Right lobe of liver (tissue), 6 donors: ENCODE measurements at regions not wholly inside any gene's neighbourhood (a gene's known extent, or its start where the extent isn't known, plus 50 kb on each side); places are given as distances from the start of the nearest gene placed in this dataset.

Experiments used
- ATAC-seq, 4 donors: fragments of 200-7000 bp; cut with Tn5 transposase; one replicate each; pipeline ENCODE4 v1.9.1; 2020; ENCODE audit warnings: mild to moderate bottlenecking in 4 of 4, moderate library complexity in 4 of 4
- DNase-seq, 3 donors: peaks; one replicate each; pipeline ENCODE4 v3.0.0-alpha.2; 2020
- H3K27ac ChIP-seq, 3 donors: fragments of 200-600 bp; one replicate each; pipeline ENCODE4 v1.8.0; 2022
- H3K27me3 ChIP-seq, 2 donors: fragments of 200-600 bp; one replicate each; pipeline ENCODE4 v1.8.0; 2022
- H3K36me3 ChIP-seq, 4 donors: fragments of 200-600 bp; sonication (generic) in 1 of 4; one replicate each; pipeline versions ENCODE4 v1.5.1 to v1.8.0; 2017 to 2022; ENCODE audit warnings: control low read depth in 1 of 4
- H3K4me1 ChIP-seq, 4 donors: fragments of 200-600 bp; sonication (generic) in 1 of 4; one replicate each; pipeline versions ENCODE4 v1.5.1 to v1.8.0; 2017 to 2022; ENCODE audit warnings: control low read depth in 1 of 4
- H3K4me3 ChIP-seq, 3 donors: fragments of 200-600 bp; one replicate each; pipeline ENCODE4 v1.8.0; 2022
- H3K9me3 ChIP-seq, 4 donors: fragments of 200-600 bp; sonication (generic) in 1 of 4; one replicate each; pipeline versions ENCODE4 v1.5.1 to v1.8.0; 2017 to 2022; ENCODE audit warnings: control low read depth in 1 of 4
- POLR2A ChIP-seq: fragments of 450-650 bp; IDR thresholded peaks from one replicate; pipeline ENCODE4 v1.6.1; 2017; ENCODE audit warnings: antibody characterized with exemption, mild to moderate bottlenecking
- WGBS: methylation state at CpG from one replicate; pipeline ENCODE4 v1.1.6; 2018; ENCODE audit warnings: low coverage, low lambda C conversion rate; ENCODE audit not compliant: insufficient coverage; ENCODE audit errors: missing lambda C conversion rate; 5-methylcytosine and 5-hydroxymethylcytosine counted together
- intact Hi-C, 2 donors: fragments of 100-400 bp; cut with DNase I; formaldehyde crosslinking; loops; one replicate each; pipeline versions ENCODE4 v1.11.2 to v1.14.1; 2022
- TF ChIP-seq, protein P1 (sequence below), 4 donors: fragments of 200-600 bp in 3 of 4; fragments of 450-650 bp in 1 of 4; IDR thresholded peaks; one replicate each; pipeline versions ENCODE4 v1.5.1 to v1.8.0; 2016 to 2022; ENCODE audit warnings: antibody characterized with exemption in 4 of 4, mild to moderate bottlenecking in 2 of 4
- donor health status: DM: no; HTN: yes; CAD: no.
- donor health status: DM: no; HTN: no; CAD: no.
- donor health status: DM: no; HTN: no; CAD: no.
- donor health status: DM: no; HTN: yes; CAD: no.
- donor health status: DM: no; HTN: yes; CAD: no.

DNA sequence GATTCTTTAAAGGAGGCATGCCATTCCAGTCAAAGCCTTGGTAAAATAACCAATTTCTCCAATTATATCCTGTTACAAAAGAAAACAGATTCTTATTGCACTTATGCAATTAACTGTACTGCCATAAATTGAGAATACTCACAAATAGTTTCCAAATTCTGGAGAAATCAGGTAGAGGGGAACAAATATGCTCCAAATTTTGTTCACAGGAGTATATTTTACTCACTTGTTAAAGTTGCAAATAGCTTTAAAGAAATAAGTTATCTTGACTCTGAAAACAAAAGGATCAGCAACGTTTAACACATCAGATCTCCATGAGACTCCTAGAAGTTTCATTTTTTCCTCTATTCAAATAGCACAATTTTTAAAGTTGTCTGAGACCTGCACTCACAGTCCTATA, 712.1 kb upstream of the ARRDC4 start:
- WGBS: 59% methylated on average over 1 of the region's 1 CpG
- DNase-seq: no peak
- Histone ChIP-seq H3K27ac (no peak overlapping the region), H3K36me3 (no peaks in the 10 kb centered on the region), H3K27me3 (no peaks in the 10 kb centered on the region), H3K4me3 (no peak overlapping the region), H3K9me3 (no peaks in the 10 kb centered on the region), H3K4me1 (no peaks in the 10 kb centered on the region)
- intact Hi-C loops: no loop called here
- TF ChIP-seq, protein P1, sequence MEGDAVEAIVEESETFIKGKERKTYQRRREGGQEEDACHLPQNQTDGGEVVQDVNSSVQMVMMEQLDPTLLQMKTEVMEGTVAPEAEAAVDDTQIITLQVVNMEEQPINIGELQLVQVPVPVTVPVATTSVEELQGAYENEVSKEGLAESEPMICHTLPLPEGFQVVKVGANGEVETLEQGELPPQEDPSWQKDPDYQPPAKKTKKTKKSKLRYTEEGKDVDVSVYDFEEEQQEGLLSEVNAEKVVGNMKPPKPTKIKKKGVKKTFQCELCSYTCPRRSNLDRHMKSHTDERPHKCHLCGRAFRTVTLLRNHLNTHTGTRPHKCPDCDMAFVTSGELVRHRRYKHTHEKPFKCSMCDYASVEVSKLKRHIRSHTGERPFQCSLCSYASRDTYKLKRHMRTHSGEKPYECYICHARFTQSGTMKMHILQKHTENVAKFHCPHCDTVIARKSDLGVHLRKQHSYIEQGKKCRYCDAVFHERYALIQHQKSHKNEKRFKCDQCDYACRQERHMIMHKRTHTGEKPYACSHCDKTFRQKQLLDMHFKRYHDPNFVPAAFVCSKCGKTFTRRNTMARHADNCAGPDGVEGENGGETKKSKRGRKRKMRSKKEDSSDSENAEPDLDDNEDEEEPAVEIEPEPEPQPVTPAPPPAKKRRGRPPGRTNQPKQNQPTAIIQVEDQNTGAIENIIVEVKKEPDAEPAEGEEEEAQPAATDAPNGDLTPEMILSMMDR (IDR thresholded peaks at IDR 0.05): no peak
- no peak for TF ChIP-seq POLR2A
- ATAC-seq: no peak

DNA sequence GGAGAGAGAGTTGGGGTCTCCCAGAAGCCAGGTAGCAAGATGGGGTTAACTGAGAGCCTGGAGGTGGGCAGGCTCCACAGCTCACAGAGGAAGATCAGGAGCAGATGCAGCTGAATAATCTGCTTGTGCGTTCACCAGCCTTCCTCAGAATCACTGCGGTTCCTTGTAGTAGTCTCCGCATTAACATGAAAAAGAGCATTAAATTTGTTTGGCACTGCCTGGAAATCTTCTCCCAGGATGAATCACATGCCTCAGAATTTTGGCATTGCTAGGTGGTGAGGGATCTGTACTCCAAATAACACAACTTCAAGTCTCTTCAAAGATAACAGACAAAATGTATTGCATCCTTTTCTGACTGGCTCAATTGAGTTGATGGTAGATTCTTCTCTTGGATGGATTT, 700.6 kb upstream of the ARRDC4 start:
- H3K27ac ChIP-seq: no peak overlapping the region
- H3K9me3 ChIP-seq: no peaks in the 10 kb centered on the region
- TF ChIP-seq, protein P1 (IDR thresholded peaks at IDR 0.05): no peak
- TF ChIP-seq POLR2A: no peak
- H3K27me3 ChIP-seq: no peaks in the 10 kb centered on the region
- no peaks in the 10 kb centered on the region for H3K4me1 ChIP-seq
- 90% methylated on average over 2 of the region's 3 CpGs for WGBS
- H3K36me3 ChIP-seq: no peaks in the 10 kb centered on the region
- ATAC-seq (no peak), DNase-seq (no peak)
- intact Hi-C loops: no loop called here
- no peak overlapping the region for H3K4me3 ChIP-seq

DNA sequence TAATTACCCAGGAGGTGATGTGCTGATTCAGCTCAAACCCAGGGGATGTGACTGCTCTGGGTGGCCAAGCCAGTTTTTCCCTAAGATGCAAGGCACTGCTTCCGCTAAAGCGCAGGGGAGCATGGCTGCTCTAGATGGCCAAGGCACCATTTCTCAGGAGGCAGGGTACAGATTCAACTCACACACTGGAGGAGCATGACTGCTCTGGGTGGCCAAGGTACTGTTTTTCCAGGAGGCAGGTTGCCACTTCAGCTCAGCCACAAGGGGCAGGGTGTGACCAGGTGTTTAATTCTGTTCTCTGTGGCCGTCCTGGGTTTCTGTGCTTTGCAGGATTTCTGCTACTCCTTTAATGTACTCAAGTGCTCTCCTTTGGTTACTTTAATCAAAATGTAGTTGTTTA, 659.3 kb upstream of the ARRDC4 start:
- Histone ChIP-seq H3K9me3 (no peaks in the 10 kb centered on the region), H3K4me1 (no peaks in the 10 kb centered on the region), H3K27ac (no peak overlapping the region), H3K36me3 (no peaks in the 10 kb centered on the region), H3K27me3 (no peaks in the 10 kb centered on the region), H3K4me3 (no peak overlapping the region)
- TF ChIP-seq POLR2A: no peak
- TF ChIP-seq, protein P1 (IDR thresholded peaks at IDR 0.05): no peak
- no peak for DNase-seq
- intact Hi-C loops: no loop called here
- ATAC-seq: no peak
- 27% methylated on average over 2 of the region's 3 CpGs for WGBS

DNA sequence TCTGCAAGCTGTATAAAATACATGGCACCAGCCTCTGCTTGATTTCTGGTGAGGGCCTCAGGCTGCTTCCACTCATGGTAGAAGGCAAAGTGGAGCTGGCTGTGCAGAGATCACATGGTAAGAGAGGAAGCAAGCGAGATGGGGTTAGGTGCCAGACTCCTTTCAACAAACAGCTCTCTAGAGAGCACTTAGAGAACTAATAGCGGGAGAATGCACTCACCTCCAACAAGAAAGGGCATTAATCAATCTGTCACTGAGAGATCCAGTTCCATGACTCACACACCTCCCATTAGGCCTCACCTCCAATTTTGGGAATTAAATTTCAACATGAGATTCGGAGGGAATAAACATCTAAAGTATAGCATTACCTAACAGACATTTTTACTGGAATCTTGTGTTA, 644.1 kb upstream of the ARRDC4 start:
- Histone ChIP-seq H3K36me3 (no peaks in the 10 kb centered on the region), H3K4me1 (no peaks in the 10 kb centered on the region), H3K9me3 (no peaks in the 10 kb centered on the region), H3K27me3 (no peaks in the 10 kb centered on the region), H3K4me3 (no peak overlapping the region), H3K27ac (no peak overlapping the region)
- DNase-seq (no peak), ATAC-seq (no peak)
- intact Hi-C loops: no loop called here
- WGBS: 48% methylated on average over 3 of the region's 3 CpGs
- TF ChIP-seq, protein P1 (IDR thresholded peaks at IDR 0.05): no peak
- no peak for TF ChIP-seq POLR2A

DNA sequence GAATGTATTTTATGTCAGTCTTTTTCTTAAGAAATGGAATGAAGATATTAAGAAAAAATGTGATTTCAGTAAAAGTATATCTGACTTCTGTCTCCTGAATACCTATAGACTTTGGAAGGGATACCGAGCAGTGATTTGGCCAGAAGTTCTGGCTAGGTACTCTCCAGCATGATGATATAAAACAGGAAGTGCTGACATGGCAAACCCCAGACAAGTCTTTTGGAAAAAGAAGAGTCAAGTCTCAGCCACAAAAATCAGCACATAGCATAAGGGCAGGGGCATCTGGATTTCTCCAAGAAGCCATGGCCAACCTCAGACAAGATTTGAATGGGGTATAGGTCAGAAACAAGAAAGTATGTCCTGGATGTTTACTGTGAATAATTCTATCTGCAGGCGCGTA, 643.3 kb upstream of the ARRDC4 start:
- no peaks in the 10 kb centered on the region for H3K4me1 ChIP-seq
- ATAC-seq (no peak), DNase-seq (no peak)
- no peak overlapping the region for H3K27ac ChIP-seq
- intact Hi-C loops: no loop called here
- TF ChIP-seq, protein P1 (IDR thresholded peaks at IDR 0.05): no peak
- no peak for TF ChIP-seq POLR2A
- WGBS: 66% methylated on average over 3 of the region's 3 CpGs
- H3K9me3 ChIP-seq: no peaks in the 10 kb centered on the region
- no peak overlapping the region for H3K4me3 ChIP-seq
- H3K36me3 ChIP-seq: no peaks in the 10 kb centered on the region
- no peaks in the 10 kb centered on the region for H3K27me3 ChIP-seq
